COLO668 (cell line): ENCODE measurements at regions not wholly inside any gene's neighbourhood (a gene's known extent, or its start where the extent isn't known, plus 50 kb on each side); places are given as distances from the start of the nearest gene placed in this dataset.

Experiments used
- DNase-seq: peaks from one replicate; lab custom pipeline; 2025; ENCODE audit not compliant: unreplicated experiment; lab: John Stamatoyannopoulos, UW

DNA sequence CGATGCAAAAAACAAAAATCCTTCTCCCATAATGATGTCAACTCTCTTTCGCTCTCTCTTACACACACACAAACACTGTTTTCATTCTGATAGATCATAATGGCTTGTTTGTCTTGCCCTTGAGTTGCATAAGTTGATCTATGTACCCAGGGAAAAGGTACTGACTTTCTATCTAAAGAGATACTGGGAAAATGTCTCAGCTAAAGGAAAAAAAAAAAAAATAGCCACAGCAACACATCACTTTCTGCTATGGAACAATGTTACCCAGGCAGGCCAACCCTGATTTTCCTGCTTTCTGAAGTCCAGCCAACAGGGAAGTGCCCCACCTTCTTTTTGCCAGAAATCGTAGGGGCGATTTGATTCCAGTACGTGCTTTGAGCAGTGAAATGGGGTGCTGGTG lies 212.6 kb upstream of the ACTBL2 start:
- no peak for DNase-seq

DNA sequence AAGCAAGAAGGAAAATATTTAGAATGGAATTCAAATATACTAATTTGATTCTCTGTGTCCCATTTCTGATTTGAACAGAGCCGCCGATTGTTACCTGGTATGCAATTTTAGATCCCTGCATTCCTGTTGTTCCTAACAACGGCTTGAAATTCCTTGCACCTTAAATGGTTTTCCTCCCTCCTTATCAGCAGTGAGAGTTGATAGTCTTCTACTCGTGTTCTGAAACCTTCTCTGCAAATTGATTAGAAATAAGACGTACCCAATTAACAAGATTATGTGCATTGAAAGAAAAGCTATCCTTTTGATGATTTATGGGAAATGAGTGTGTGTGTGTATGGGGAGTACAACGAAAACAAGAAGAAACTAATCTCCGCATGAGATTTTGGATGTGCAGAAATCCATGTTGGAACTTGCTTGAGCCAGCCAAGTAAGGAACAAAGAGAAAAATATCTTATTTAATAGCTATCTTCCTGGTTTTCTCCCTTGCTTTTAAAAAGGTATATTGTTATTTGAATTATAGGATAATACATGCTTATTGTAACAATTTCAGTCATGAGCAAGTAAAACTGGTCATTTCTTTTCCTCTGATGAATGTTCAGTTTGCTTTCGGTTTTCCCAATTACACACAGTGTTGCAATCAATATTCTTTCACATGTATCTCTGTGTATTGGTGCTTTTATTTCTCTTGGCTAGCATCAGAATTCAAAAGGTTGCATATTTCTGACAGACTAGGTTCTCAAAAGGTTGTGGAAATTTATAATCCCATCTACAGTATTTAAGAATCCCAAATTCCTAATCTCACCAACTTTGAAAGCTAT lies 211.1 kb upstream of the ACTBL2 start:
- no peak for DNase-seq

DNA sequence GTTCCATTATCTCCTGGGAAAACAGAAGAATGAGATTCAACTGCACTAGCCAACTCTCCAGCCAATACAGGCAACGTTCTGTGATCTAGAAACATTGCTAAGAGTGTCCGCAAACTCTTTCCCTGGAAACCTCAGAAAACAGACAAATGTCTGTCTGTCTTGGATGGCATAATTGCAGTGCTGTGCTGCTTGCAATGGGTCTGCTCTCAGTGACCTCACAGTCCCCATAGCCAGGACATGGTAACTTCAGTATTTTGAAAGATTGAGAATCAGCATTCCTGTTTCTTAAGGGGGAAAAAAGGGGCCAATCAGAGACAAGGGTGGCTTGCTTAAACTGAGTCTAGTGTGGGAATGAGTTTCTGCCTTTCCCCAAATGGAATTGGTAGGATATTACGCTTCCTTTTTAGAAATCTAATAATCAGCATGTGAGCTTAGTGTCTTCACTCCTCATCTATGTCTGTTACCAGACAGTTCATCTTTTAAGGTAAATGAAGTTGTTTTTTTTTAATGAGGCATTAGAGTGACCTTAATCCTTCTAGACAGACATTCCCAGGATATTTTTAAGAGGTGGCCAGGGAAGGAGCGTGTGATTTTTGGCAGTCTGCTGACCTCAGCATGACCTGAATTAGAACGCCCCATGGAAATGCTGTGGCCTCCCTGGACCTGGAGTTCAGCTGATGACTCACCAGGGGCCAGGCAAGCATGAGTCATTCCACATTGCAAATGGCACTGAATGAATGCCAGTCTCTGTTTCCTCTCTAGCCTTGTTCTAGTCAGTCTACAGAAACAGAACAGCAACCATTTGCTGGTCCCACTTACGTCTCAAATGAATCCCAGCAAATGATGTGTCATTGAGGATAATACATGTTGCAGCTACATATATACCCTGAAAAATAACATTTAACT lies 210.2 kb upstream of the ACTBL2 start:
- no peak for DNase-seq

DNA sequence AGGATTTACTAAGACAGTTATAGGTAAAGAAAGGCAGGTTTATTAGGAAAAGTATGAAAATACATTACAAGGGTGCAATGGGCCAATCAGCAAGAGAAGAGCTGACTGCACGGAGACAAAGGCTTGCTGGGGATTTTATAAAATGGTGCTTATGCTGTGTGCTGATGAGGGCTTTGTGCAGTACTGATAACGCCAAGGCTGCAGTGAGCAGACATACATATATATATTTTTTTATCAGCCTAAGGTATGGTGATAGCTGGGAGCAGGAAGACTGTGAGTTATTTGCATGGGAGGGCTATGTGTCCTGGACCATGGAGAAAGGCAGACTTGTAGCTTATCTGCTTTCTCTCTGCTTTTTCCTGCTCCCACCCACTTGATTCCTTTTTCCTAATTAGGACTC lies 208.1 kb upstream of the ACTBL2 start:
- DNase-seq = no peak

DNA sequence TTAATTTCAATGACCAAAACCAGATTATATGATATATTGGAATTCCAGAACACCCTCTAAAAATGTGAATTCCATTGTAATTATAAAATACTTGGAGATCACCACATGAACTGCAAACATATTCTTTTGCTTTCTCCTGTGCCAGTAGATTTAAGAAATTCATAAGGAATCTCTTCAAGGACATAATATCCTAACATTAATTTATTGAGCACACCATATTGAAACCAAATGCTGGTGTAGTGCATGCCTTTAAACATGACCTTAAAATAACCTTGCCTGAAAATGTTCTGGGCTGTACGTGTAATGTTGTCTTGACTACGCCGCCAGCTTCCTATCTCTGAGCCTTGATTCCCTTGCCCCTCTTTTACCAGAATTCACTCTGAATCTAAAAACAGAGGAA lies 205.0 kb upstream of the ACTBL2 start:
- no peak for DNase-seq

DNA sequence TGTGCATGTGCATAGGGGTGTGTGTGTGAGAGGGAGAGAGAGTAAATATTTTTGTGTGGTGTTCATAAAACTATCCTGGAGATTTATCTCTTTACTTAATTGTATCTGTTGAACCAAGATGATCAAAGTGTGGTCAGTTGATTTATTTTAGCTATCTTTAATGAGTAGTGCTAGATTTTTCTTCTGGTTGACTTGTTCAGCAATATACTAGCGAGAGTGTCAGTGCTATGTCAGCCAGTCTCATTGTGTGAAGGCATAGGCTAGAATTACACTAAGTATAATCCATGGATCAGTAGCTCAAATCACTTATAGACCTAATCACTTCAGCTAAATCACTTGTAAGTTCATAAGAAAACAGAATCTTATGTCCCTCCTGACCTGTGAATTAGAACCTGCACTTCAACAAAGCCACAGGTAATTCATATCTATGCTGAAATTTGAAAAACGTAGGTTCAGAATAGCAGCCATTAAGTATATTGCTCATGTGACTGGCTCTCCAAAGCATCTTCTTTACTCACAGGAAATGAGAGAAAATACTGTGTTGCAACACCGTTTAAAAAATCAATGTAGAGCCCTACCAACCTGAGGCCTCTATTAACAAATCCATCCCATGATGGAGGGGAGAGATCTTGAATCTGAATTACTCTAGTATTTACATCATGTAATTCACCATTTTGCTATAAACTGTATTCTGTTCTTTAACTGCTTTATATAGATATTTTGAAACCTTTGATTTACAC lies 203.1 kb upstream of the ACTBL2 start:
- no peak for DNase-seq

DNA sequence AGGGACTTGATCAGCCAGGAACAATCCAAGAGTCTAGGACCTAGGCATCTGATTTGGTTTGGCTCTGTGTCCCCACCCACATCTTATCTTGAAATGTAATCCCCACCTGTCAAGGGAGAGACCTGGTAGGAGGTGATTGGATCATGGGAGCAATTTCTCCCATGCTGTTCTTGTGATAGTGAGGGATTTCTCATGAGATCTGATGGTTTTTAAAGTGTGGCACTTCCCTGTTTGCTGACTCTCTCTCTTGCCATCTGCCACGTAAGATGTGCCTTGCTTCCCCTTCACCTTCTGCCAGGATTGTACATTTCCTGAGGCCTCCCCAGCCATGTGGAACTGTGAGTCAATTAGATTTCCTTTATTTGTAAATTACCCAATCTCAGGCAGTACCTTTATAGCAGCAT lies 201.7 kb upstream of the ACTBL2 start:
- DNase-seq = no peak

DNA sequence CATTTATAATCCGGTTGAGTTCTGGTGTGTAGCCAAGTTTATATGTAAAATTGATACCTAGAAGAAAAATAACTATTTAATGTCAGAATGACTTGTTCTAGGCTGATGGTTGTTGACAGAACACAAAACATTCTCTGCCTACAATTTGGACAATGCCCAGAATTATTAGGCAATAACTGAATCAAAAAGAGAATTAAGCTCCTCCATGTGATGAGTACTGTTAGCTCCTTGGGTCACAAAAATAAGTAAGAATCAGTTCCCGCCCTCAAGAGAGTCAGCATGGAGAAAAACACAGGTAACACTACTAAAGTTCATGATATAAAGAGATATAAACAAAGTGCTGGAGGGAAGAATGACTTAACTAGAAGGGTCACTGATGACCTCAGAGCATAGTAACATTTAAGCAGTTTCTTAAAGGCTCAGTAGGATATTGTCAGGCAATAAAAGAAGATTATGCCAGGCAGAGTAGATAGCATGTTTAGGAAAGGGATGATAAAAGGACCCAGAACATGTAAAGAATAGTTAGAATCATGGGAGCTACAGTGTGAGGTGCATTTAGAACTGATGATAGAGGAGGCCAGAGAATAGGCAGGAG lies 200.5 kb upstream of the ACTBL2 start:
- DNase-seq = no peak

DNA sequence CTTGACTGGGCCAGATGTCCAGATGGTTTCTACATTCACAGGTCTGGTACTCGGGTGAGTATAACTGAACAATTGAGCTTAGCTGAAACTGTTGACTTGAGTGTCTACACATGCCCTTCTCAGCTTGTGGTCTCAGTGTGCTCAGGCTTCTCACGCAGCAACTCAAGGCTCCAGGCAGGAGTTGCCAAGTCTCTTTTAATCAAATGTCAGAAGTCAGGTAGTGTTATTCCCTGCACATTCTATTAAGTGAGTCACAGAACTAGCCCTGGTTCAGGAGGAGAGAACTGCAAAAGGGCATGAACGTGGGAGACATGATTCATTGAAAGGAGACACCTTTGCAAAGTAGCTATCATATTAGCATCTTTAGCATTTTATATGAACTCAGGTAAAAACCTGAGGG lies 199.3 kb upstream of the ACTBL2 start:
- DNase-seq = no peak

DNA sequence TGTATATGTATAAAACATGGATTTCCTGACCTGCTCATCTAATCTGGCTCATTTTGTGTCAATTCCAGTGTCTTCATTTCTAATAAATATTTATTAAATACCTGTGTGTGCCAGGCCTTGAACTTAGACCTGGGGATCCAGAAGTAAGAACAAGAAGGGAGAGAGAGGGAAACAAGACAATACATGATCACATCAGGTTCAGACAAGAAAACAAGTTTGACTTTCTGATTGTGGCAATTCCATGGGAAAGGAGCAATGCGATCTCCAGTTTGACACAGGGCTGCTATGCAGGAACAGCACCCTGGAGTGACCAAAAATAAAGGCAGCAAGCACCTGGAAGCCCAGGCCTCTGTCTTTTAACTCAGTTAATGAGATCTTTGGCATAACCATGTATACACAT lies 198.1 kb upstream of the ACTBL2 start:
- no peak for DNase-seq

DNA sequence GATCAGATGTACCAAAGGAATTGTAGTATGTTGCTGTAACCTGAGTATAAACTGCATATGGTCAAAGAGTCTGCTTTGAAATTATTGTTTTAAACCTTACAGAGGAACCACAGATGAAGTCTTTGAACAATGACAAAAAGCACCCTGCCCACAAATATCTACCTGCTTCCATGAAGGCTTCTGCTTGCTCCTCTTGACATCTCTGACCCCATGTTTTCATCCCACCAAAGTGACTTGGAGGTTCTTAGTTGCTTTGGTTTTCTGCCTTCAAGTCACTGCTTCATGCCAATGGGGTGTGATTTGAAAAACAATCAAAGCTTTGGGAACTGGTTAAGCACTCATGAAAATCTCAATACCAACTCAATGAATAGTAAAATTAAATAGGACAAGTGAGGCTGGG lies 194.6 kb upstream of the ACTBL2 start:
- DNase-seq = no peak

DNA sequence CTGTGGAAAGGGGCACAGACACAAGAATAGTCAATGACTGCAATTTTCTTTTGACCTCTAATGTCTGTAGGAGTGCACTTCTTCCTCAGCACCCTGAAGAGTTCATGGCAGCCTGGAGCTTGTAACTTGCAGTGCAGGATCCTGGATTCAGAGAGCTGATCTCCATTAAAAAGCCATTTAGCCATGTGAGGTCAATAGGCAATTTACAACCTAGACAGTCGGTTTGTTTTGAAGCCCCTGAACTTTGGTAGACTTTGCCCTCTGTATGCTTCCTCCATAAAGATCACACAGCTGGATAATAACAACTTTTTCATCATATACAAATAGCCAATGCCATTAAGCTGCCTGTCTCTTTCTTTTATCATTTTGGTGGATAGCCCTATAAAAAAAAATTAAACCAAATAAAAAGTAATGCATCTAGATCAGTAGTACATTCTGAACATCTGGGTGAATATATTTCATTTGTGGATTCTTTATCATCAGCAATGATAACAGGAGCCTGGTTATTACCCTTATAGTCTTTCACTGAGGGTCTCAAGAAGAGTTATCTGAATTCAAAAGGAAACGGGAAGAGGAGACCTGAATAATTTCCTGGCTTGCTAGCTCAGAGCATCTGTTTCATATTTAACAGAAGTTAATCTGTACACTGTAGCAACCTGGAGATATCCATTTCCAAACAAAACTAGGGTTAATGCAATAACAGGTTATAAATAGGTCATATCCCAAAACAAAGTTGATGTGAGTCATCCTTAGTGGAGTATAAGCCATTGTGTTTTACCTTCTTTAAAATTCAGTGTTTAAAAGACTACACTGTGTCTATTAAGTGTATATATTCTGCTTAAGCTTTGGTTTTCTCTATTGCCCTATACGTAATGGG lies 193.8 kb upstream of the ACTBL2 start:
- no peak for DNase-seq

DNA sequence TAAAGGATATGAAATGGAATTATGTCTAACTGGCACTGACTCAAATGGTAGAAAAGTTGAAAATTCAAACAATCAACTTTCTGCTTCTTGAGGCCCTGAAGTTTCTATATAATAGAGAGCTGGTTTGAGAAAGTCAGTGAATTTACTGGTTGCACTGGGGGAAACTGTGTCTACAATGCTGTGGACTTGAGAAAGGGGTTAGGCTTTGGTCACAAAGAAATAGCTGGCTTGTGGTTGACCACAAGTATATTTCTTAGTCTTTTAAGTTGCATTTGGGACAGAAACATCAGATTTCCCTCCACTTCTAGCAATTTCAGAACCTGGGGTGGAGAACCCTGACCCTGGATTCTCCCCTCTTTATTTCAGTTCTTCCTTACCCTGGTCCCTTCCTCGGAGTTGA lies 192.6 kb upstream of the ACTBL2 start:
- no peak for DNase-seq

DNA sequence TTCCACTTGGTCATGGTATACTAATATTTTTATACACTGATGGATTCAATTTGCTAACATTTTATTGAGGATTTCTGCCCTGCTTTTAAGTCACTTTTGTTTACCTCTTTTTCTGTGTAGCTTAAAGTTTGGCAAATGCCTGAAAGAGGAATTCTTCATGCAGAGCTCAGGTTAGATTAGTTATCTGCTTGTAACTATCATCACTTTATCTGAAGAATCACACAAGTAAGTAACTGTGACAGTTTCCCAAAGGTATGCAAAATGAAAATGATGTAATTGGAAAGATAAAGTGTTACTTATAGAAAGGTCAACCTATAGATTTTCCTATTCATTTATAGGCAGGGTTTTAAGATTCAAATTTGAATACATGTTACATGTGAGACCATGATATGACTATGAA lies 188.8 kb upstream of the ACTBL2 start:
- no peak for DNase-seq

DNA sequence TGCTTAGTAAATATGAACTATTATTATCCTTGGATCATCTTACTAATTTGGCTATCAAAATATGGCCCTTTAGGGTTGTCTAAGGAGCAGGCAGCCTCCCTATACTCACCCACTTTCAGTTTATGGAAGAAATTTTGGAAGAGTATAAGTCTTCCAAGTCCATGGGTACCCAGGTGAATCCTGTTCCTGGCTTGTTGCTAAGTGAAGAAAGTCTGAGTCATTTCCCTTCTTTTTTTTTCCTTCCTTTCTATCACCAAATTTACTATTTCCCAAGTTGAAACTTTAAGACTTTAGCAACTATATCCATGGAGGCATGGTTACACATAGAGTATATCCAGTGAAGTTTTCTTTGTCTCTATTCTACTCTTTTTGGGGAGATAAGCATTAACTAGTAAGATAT lies 184.0 kb upstream of the ACTBL2 start:
- no peak for DNase-seq

DNA sequence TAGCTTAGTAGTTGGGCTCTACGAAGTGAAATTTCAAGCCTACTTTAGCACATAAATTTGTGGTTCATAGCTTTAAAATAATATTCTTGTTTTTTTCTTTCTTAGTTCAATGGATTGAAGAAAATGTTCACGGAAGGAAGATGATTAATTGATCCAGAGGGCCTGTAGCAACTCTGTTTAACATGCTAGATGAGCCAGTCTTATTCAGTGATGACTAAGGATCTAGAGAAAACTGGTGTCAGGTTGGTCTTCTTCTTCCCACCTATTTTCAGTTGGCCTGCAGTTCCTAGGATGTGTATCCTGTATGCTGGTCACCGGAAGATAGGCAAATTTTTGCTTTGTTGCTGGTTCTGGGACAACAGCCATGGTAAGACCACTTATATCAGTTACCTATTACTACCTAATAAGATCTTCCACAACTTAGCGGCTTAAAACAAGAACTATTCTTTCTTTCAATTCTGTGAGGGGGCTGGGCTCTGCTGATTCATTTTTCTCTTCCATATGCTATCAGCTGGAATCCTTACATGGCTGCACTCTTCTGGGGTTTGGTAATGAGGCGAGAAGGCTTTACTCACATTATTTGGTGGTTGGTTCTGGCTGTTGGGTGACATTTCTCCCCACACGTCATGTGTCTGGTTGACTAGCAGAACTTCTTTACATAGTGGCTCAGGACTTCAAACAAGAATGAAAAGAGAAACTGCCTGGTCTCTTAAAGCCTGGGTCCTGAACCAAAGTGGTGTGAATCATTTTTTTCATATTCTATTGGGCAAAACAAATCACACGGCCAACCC lies 182.7 kb upstream of the ACTBL2 start:
- no peak for DNase-seq

DNA sequence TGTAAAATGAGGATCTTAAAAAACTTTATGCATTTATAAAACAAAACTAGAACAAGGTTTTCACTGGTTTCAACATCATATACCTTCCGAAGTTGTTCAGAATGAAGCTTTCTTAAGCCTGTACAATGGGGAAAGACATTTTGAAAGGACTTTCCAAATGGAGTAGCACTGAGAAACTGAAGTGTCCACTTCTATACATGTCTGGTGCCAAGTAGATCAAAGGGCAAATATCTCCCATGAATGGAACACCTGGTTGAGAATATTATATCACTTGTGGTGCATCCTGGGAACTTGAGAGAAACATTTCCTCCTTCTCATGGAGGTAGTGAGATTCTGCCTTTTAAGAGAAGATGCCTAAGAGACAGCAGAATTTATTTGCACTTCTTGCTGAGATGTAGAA lies 182.1 kb upstream of the ACTBL2 start:
- no peak for DNase-seq

DNA sequence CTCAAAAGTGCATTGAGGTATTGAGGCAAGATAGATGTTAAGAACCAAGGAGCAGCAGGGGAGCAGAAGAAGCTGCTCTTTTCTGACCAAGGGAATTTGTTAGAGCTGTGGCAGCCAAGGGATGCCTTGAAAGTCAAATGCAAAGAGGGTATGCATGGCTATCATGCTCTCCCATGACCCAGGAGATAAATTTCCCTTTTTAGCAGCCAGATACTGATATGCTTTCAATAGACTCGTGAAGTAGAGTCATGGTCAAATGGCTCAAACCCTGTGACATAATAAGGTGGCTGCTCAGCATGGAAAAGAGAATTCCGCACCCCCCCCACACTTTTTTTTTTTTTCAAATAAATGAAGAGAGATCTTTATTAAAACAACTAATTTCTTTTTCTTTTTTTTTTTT lies 180.9 kb upstream of the ACTBL2 start:
- no peak for DNase-seq

DNA sequence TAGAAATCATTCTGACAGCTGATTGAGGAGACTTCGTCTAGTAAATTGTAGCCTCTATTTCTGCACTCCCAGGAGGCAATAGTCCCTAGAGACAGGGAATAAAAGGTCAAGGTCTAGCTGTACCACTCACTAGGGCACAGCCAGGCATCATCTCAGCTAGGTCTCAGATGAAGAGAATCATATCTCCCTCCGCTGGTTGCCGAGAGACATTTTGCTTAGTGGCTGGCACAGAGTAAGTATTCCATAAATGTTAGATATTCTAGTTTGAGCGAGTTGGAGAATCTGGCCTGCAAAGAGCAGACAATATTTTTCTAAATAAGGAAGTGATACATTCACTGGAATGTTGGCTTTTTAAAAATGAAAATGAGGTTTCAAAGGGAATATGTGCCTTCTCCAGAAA lies 180.4 kb upstream of the ACTBL2 start:
- DNase-seq = no peak

DNA sequence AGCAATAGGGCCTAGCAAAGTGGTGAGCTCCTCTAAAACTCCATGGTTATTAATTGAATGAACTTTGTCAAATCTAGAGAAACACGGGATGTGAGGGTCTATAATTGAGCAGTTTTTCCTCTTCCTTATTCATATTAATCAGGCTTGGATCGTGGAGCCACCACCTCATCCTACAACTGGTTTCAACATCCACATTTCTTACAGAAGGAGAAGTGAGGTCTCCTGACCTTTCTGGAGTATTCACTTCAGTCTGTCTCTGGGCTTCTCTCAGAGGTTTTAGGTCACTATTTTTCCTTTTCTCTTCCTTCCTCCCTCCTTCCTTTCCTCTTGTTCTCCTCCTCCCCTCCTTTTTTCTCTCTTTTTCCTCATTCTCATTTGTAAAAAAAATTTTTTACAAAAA lies 177.3 kb upstream of the ACTBL2 start:
- no peak for DNase-seq
